Brain microvascular endothelial cell (primary cell): ENCODE measurements at regions not wholly inside any gene's neighbourhood (a gene's known extent, or its start where the extent isn't known, plus 50 kb on each side); places are given as distances from the start of the nearest gene placed in this dataset.

ENCODE experiments used
- DNase-seq: peaks from one replicate; pipeline ENCODE4 v3.0.0-alpha.2; 2020
- H3K27ac ChIP-seq: fragments of 250-450 bp; sonication (Bioruptor Pico); 2 replicates; pipeline ENCODE4 v1.5.1; 2020; ENCODE audit warnings: mild to moderate bottlenecking, moderate library complexity
- H3K27me3 ChIP-seq: fragments of 250-450 bp; sonication (Bioruptor Pico); replicated peaks from 2 replicates; pipeline ENCODE4 v1.5.1; 2020; ENCODE audit warnings: mild to moderate bottlenecking
- H3K36me3 ChIP-seq: fragments of 250-450 bp; sonication (Bioruptor Pico); replicated peaks from 2 replicates; pipeline ENCODE4 v1.5.1; 2020; ENCODE audit warnings: mild to moderate bottlenecking
- H3K4me3 ChIP-seq: 2 replicates; pipeline ENCODE4 v1.5.1; 2011; ENCODE audit warnings: low read depth, mild to moderate bottlenecking, control low read depth, low read length, moderate library complexity
- in situ Hi-C: cut with HindIII; loops from 2 replicates; pipeline ENCODE4 v1.10.0; 2017; ENCODE audit warnings: low sequenced_read_pairs, low pct_ligation_motif_present
- TF ChIP-seq, protein P1 (sequence below): IDR thresholded peaks from 2 replicates; pipeline ENCODE4 v1.5.1; 2011; ENCODE audit warnings: low read depth, mild to moderate bottlenecking, moderate library complexity, low read length, control low read depth, inconsistent platforms; ENCODE audit errors: missing control alignments

- DNase-seq = no peak
- no peak overlapping the region for H3K4me3 ChIP-seq
- TF ChIP-seq, protein P1, sequence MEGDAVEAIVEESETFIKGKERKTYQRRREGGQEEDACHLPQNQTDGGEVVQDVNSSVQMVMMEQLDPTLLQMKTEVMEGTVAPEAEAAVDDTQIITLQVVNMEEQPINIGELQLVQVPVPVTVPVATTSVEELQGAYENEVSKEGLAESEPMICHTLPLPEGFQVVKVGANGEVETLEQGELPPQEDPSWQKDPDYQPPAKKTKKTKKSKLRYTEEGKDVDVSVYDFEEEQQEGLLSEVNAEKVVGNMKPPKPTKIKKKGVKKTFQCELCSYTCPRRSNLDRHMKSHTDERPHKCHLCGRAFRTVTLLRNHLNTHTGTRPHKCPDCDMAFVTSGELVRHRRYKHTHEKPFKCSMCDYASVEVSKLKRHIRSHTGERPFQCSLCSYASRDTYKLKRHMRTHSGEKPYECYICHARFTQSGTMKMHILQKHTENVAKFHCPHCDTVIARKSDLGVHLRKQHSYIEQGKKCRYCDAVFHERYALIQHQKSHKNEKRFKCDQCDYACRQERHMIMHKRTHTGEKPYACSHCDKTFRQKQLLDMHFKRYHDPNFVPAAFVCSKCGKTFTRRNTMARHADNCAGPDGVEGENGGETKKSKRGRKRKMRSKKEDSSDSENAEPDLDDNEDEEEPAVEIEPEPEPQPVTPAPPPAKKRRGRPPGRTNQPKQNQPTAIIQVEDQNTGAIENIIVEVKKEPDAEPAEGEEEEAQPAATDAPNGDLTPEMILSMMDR = no peak
- H3K36me3 ChIP-seq = no peaks in the 10 kb centered on the region
- H3K27ac ChIP-seq = no peak overlapping the region
- H3K27me3 ChIP-seq = no peaks in the 10 kb centered on the region
- in situ Hi-C loops = no loop called here
Observed at GRCh38 chr16:13492046-13492445, 427.9 kb upstream of the ERCC4 start.

GRCh38 chr16:13503960-13504635 is 415.9 kb upstream of the ERCC4 start:
- TF ChIP-seq, protein P1 = no peak
- Histone ChIP-seq H3K27ac (no peak overlapping the region), H3K27me3 (no peaks in the 10 kb centered on the region), H3K4me3 (no peak overlapping the region), H3K36me3 (no peaks in the 10 kb centered on the region)
- in situ Hi-C loops = no loop called here
- DNase-seq = no peak

- in situ Hi-C loops = no loop called here
- Histone ChIP-seq H3K36me3 (no peaks in the 10 kb centered on the region), H3K4me3 (no peak overlapping the region), H3K27me3 (no peaks in the 10 kb centered on the region), H3K27ac (no peak overlapping the region)
- no peak for DNase-seq
- TF ChIP-seq, protein P1 = no peak
Observed at GRCh38 chr16:13507530-13507929, 412.4 kb upstream of the ERCC4 start.

DNA sequence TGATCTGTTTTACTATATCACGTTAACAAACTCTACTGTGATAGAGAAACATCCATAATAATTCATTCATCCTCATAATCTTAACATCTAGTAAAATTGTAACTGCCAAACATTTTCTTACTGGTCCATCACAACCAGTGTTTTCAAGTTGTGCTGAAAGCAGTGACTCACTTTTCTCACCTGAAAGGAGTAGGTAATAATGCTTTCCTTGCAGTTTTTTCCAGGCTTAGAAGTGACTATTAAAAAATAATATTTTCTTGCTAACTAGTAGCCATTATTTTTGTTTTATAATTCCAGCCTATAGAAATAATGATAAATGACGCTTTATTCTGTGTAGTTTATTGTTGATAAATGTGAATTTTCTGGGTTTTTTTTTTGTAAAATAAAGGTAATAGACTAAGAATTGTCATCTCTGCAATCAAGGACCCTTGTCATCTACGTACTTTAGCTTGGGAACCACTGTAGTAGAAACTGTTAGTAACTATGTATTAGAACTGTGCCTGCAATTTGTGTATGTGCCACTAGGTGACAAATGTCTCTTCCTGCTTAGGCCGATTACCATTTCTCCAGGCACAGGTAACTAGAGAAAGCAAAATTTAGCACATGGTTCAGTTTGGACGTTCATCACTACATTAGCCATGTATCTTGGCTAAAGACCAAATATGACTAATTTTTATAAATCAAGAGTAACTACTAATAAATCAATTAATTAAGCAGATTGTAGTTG is 409.4 kb upstream of the ERCC4 start:
- no peak overlapping the region for H3K4me3 ChIP-seq
- in situ Hi-C loops = no loop called here
- no peaks in the 10 kb centered on the region for H3K36me3 ChIP-seq
- TF ChIP-seq, protein P1 = peak; percentile 5
- DNase-seq = no peak
- no peak overlapping the region for H3K27ac ChIP-seq
- no peaks in the 10 kb centered on the region for H3K27me3 ChIP-seq

- TF ChIP-seq, protein P1 = no peak
- Histone ChIP-seq H3K27ac (no peak overlapping the region), H3K36me3 (no peaks in the 10 kb centered on the region), H3K4me3 (no peak overlapping the region), H3K27me3 (no peaks in the 10 kb centered on the region)
- in situ Hi-C loops = no loop called here
- DNase-seq = no peak
Observed at GRCh38 chr16:13517841-13518240, 402.1 kb upstream of the ERCC4 start.

DNA sequence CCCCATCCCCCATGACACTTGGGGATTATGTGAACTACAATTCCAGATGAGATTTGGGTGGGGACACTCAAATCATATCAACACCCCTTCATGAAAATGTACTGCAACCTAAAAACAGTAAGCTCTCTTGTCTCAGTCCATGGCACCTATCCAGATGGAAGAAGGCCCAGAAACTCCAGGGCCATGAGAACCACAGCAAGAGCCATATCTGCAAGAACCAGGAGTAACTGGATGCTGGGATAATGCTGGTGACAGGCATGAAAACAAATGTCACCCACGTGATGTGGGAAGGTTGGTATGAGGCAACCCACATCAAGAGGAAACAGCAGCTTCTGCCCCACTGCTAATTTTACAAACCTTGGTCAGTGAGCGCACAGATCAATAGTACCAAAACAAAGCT is 400.1 kb upstream of the ERCC4 start:
- TF ChIP-seq, protein P1 = no peak
- Histone ChIP-seq H3K36me3 (no peaks in the 10 kb centered on the region), H3K27me3 (no peaks in the 10 kb centered on the region), H3K4me3 (no peak overlapping the region), H3K27ac (no peak overlapping the region)
- in situ Hi-C loops = no loop called here
- DNase-seq = no peak
